ENCODE measurements at regions not wholly inside any gene's neighbourhood (a gene's known extent, or its start where the extent isn't known, plus 50 kb on each side); places are given as distances from the start of the nearest gene placed in this dataset.

DNA sequence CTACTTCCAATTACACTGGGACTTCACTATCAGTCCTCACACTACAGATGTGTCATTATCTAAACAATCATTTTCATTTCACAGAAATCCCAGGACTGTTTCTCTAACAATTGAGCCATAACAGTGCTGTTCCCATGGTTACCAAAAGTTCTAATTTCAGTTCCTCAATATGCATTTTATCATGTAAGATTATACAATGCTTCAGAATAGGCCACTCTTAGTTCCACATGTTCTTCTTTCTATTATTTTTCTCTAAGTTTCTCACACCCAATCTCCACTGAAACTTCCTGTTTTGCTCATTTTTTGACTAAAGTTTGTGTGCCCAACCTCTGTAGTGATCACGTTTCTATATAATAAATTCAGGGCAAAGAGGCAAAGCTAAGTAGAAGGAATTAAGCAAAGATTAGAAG is 185.8 kb downstream of the DUSP6 start:
- intact Hi-C loops (cut with DNase I): no loop called here
- H3K27me3 ChIP-seq: no peaks in the 10 kb centered on the region
- no peak for DNase-seq

DNA sequence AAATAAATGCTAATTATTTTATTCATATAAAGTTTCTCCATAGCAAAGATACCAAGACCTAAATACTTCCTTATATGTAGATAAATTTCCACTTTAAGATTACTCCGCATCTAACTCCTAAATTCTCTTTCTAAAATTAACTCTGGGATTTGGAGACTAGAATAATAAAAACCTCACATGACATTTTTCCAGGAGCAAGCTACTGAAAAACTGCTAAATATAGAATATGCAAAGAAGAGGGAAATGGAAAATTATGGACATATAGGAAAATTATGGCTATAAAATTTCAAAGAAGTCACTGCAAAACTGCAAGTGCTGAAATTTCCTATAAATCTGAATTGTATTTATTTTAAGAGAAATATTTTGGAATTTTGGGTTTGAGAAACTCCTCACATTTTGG is 186.2 kb downstream of the DUSP6 start:
- TF ChIP-seq, protein P1, sequence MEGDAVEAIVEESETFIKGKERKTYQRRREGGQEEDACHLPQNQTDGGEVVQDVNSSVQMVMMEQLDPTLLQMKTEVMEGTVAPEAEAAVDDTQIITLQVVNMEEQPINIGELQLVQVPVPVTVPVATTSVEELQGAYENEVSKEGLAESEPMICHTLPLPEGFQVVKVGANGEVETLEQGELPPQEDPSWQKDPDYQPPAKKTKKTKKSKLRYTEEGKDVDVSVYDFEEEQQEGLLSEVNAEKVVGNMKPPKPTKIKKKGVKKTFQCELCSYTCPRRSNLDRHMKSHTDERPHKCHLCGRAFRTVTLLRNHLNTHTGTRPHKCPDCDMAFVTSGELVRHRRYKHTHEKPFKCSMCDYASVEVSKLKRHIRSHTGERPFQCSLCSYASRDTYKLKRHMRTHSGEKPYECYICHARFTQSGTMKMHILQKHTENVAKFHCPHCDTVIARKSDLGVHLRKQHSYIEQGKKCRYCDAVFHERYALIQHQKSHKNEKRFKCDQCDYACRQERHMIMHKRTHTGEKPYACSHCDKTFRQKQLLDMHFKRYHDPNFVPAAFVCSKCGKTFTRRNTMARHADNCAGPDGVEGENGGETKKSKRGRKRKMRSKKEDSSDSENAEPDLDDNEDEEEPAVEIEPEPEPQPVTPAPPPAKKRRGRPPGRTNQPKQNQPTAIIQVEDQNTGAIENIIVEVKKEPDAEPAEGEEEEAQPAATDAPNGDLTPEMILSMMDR (IDR thresholded peaks at IDR 0.05): no peak
- H3K9ac ChIP-seq (ENCODE audit: low read depth in 2 of 2, low read length in 2 of 2): no peak overlapping the region

More for the DNA sequence above, 185.8 kb downstream of the DUSP6 start:
- TF ChIP-seq, protein P1 (IDR thresholded peaks at IDR 0.05): no peak
- H3K36me3 ChIP-seq: no peaks in the 10 kb centered on the region
- H3K9me3 ChIP-seq: no peaks in the 10 kb centered on the region
- no peaks in the 10 kb centered on the region for H3K4me1 ChIP-seq
- H3K4me3 ChIP-seq: no peak overlapping the region
- H3K27ac ChIP-seq: no peak overlapping the region
- H3K9ac ChIP-seq (ENCODE audit: low read depth in 2 of 2, low read length in 2 of 2): no peak overlapping the region

DNA sequence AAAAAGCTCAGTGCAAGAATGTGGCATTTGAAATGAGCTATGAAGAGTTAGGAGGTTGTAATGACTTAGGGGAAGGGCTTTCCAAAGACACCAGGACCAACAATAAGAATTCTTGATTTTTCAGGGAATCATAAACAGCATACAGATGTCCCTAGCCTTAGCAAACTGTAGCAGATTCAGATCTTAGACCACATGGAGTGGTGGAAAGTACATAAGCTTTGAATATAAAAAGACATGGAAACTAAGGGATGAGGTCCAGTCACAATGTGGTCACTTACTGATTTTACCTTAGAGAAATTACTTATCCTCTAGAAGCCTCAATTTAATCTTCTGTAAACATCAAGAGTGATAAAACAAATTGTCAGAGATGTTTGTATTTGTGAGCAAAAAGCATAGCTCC is 186.6 kb downstream of the DUSP6 start:
- H3K4me1 ChIP-seq: no peaks in the 10 kb centered on the region
- H3K27ac ChIP-seq: no peak overlapping the region
- no peak overlapping the region for H3K9ac ChIP-seq (ENCODE audit: low read depth in 2 of 2, low read length in 2 of 2)
- H3K36me3 ChIP-seq: no peaks in the 10 kb centered on the region
- H3K4me3 ChIP-seq: no peak overlapping the region
- TF ChIP-seq, protein P1 (IDR thresholded peaks at IDR 0.05): no peak
- intact Hi-C loops (cut with DNase I): no loop called here
- DNase-seq: no peak
- H3K27me3 ChIP-seq: no peaks in the 10 kb centered on the region
- no peaks in the 10 kb centered on the region for H3K9me3 ChIP-seq

More for the DNA sequence above, 186.2 kb downstream of the DUSP6 start:
- intact Hi-C loops (cut with DNase I): no loop called here
- Histone ChIP-seq H3K4me1 (no peaks in the 10 kb centered on the region), H3K9me3 (no peaks in the 10 kb centered on the region), H3K4me3 (no peak overlapping the region), H3K36me3 (no peaks in the 10 kb centered on the region), H3K27me3 (no peaks in the 10 kb centered on the region), H3K27ac (no peak overlapping the region)
- no peak for DNase-seq

DNA sequence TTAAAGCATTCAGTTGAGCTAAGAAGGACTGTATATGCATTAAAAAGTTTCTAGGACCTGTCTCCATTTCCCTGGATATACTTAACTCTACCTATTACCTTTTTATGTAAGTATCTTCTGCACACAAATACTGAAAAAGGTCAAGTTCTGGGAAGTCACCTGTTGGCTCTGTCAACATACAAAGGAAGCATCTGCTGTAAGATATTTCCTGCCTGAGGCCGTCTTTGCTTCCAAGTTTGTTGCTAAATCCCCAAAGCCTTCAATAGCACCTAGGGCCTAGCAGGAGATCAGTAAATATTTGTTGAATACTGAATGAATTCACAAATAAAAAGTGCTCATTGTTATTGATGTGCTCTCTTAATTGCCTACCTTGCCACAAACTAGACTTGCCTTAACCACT is 188.4 kb downstream of the DUSP6 start:
- intact Hi-C loops (cut with DNase I): no loop called here
- H3K4me1 ChIP-seq: no peaks in the 10 kb centered on the region

DNA sequence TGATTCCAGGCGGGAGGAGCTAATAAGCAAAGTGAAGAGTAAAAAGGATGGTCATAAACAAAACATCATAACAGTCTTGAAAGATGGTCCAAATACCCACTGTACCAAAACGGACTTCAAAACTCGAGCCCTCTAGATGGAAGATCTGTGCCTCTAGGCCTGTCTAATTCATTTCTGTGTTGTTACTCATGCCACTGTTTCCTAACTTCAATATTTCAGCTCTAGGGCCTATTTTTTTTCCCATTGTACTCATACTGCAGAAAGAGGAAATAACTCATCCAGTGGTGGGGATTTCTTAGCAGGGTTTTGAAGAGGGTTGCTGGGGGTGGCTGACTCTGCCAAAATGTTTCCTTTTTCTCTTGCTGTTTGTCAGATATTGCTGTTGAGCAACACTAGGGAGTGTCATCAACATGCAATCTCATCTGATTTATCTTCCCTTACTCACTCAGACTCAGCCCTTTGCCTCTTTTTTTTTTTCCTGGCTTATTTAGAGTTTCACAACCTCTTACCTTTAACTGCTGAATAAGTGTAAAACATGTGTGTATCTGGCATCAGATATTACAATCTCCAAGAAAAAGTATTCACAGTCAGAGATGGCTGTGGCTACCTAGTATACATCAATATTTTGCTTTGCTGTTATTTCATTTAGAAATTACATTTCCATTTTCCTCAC is 189.6 kb downstream of the DUSP6 start:
- Histone ChIP-seq H3K9ac (ENCODE audit: low read depth in 2 of 2, low read length in 2 of 2) (no peak overlapping the region), H3K27ac (peak overlapping the region; percentile 57), H3K4me1 (no peaks in the 10 kb centered on the region)

More for the DNA sequence above, 188.4 kb downstream of the DUSP6 start:
- Histone ChIP-seq H3K9ac (ENCODE audit: low read depth in 2 of 2, low read length in 2 of 2) (no peak overlapping the region), H3K9me3 (no peaks in the 10 kb centered on the region), H3K27ac (peak overlapping the region; percentile 8), H3K4me3 (no peak overlapping the region), H3K36me3 (no peaks in the 10 kb centered on the region), H3K27me3 (no peaks in the 10 kb centered on the region)
- DNase-seq: no peak
- TF ChIP-seq, protein P1 (IDR thresholded peaks at IDR 0.05): no peak

More for the DNA sequence above, 189.6 kb downstream of the DUSP6 start:
- DNase-seq: peak; percentile 53
- TF ChIP-seq, protein P1 (IDR thresholded peaks at IDR 0.05): no peak
- intact Hi-C loops (cut with DNase I): no loop called here
- Histone ChIP-seq H3K36me3 (no peaks in the 10 kb centered on the region), H3K9me3 (no peaks in the 10 kb centered on the region), H3K4me3 (no peak overlapping the region), H3K27me3 (no peaks in the 10 kb centered on the region)

Measured in colonic mucosa (tissue), 4 donors.